K562 (cell line): ENCODE measurements at regions not wholly inside any gene's neighbourhood (a gene's known extent, or its start where the extent isn't known, plus 50 kb on each side); places are given as distances from the start of the nearest gene placed in this dataset.

ENCODE experiments used
- ATAC-seq: fragments of 200-7000 bp; cut with Tn5 transposase; 3 replicates; pipeline ENCODE4 v1.9.1; 2020; ENCODE audit warnings: moderate library complexity
- BruUV-seq: library from RNA; stranded (reverse); fragments of 400-500 nt; replicated peaks from 2 replicates; lab custom pipeline; 2021; lab: Mats Ljungman, UMichigan
- CTCF ChIA-PET: fragments of 300-600 bp; formaldehyde crosslinking; extraction: SDS; loops from one replicate; lab custom pipeline; 2021; ENCODE audit warnings: low intra/inter-chr PET ratio; lab: Yijun Ruan, JAX
- POLR2A ChIA-PET: fragments of 300-600, 350-650 bp; sonication (Branson Sonifier 250); formaldehyde crosslinking; extraction: SDS; loops from one replicate; lab custom pipeline; 2021; ENCODE audit warnings: antibody characterized with exemption, inconsistent platforms; lab: Yijun Ruan, JAX
- DNase-seq, 4 experiments: peaks; one replicate each; pipeline versions ENCODE4 v3.0.0 to v3.0.0-alpha.2; 2011 to 2018; ENCODE audit warnings: low spot score in 3 of 4, mixed read lengths in 3 of 4; ENCODE audit errors: extremely low read depth in 1 of 4
- FAIRE-seq: peaks from 2 replicates; lab custom pipeline; 2011; peaks lifted over from hg19 to GRCh38; lab: Jason Lieb, UNC
- H2AFZ ChIP-seq: 2 replicates; pipeline ENCODE4 v1.6.0; 2011; ENCODE audit warnings: low read depth, low read length, control low read depth, inconsistent platforms
- H3K27ac ChIP-seq: fragments of 200-600 bp; 3 replicates; pipeline ENCODE4 v1.8.0; 2011; ENCODE audit warnings: low read depth, mild to moderate bottlenecking, control low read depth, inconsistent platforms, low read length, moderate library complexity, mixed read lengths; ENCODE audit errors: extremely low read depth
- H3K27me3 ChIP-seq, 2 experiments: fragments of 300-600 bp in 1 of 2; 2 replicates in 1 of 2; 3 replicates in 1 of 2; pipeline versions ENCODE4 v1.6.0 to v1.8.0; 2011; ENCODE audit warnings: inconsistent platforms in 2 of 2, low read length in 2 of 2, mild to moderate bottlenecking in 1 of 2, mixed read lengths in 1 of 2, moderate library complexity in 1 of 2; ENCODE audit not compliant: control insufficient read depth in 2 of 2, insufficient read depth in 2 of 2
- H3K36me3 ChIP-seq: fragments of 300-600 bp; 3 replicates; pipeline ENCODE4 v1.8.0; 2011; ENCODE audit warnings: mild to moderate bottlenecking, low read length, inconsistent platforms; ENCODE audit not compliant: control insufficient read depth, insufficient read depth
- H3K4me1 ChIP-seq, 2 experiments: fragments of 200-600 bp in 1 of 2; replicated peaks in 1 of 2; 2 replicates in 1 of 2; 3 replicates in 1 of 2; pipeline versions ENCODE4 v1.5.1 to v1.8.0; 2011; ENCODE audit warnings: inconsistent platforms in 2 of 2, low read length in 2 of 2, mild to moderate bottlenecking in 1 of 2, mixed read lengths in 1 of 2, moderate library complexity in 1 of 2; ENCODE audit not compliant: control insufficient read depth in 2 of 2, insufficient read depth in 2 of 2
- H3K4me2 ChIP-seq: 2 replicates; pipeline ENCODE4 v1.6.1; 2011; ENCODE audit warnings: low read length, control low read depth, inconsistent platforms, mixed read lengths; ENCODE audit not compliant: insufficient read depth
- H3K4me3 ChIP-seq: fragments of 200-600 bp; sonication (generic), shearing (Covaris generic); 2 replicates; pipeline ENCODE4 v1.5.1; 2016; ENCODE audit warnings: control low read depth, inconsistent platforms
- H3K79me2 ChIP-seq: fragments of 200-600 bp; 3 replicates; pipeline ENCODE4 v1.8.0; 2011; ENCODE audit warnings: low read length, inconsistent platforms; ENCODE audit not compliant: control insufficient read depth, insufficient read depth
- H3K9ac ChIP-seq, 2 experiments: 2 replicates each; pipeline versions ENCODE4 v1.6.0 to v1.6.1; 2011; ENCODE audit warnings: low read depth in 2 of 2, low read length in 2 of 2, control low read depth in 1 of 2, inconsistent platforms in 1 of 2, mild to moderate bottlenecking in 1 of 2, mixed read lengths in 1 of 2; ENCODE audit not compliant: insufficient read depth in 1 of 2
- H3K9me1 ChIP-seq: one replicate; pipeline ENCODE4 v1.6.0; 2011; ENCODE audit warnings: inconsistent platforms, mild to moderate bottlenecking, low read length, moderate library complexity; ENCODE audit not compliant: control insufficient read depth, insufficient read depth
- H3K9me3 ChIP-seq: replicated peaks from 2 replicates; pipeline ENCODE4 v1.5.1; 2011; ENCODE audit warnings: low read depth, low read length, inconsistent platforms; ENCODE audit not compliant: control insufficient read depth, insufficient read depth
- H4K20me1 ChIP-seq: replicated peaks from 2 replicates; pipeline ENCODE4 v1.6.1; 2011; ENCODE audit warnings: low read length, inconsistent platforms, mixed read lengths; ENCODE audit not compliant: control insufficient read depth, insufficient read depth
- BRF2 ChIP-seq: IDR thresholded peaks from 3 replicates; pipeline ENCODE4 v1.6.1; 2011; ENCODE audit warnings: borderline replicate concordance, mild to moderate bottlenecking; ENCODE audit not compliant: insufficient read length, insufficient read depth
- LEF1 ChIP-seq: fragments of 450-650 bp; IDR thresholded peaks from 2 replicates; pipeline ENCODE4 v1.6.1; 2016; ENCODE audit warnings: mild to moderate bottlenecking
- MCM3 ChIP-seq: fragments of 450-650 bp; IDR thresholded peaks from 2 replicates; pipeline ENCODE4 v1.6.1; 2016
- MYC ChIP-seq, 2 experiments: fragments of 250-450 bp in 1 of 2; sonication (Bioruptor Pico) in 1 of 2; IDR thresholded peaks; 2 replicates each; pipeline versions ENCODE4 v1.5.1 to v1.6.1; 2012 to 2021; ENCODE audit warnings: low read depth in 2 of 2, borderline replicate concordance in 1 of 2, improper control_type of control experiment in 1 of 2, low read length in 1 of 2, mild to moderate bottlenecking in 1 of 2, moderate library complexity in 1 of 2
- PHB2 ChIP-seq: fragments of 450-650 bp; IDR thresholded peaks from 2 replicates; pipeline ENCODE4 v1.6.1; 2017; ENCODE audit warnings: low read depth
- POLR2AphosphoS5 ChIP-seq: IDR thresholded peaks from 2 replicates; pipeline ENCODE4 v1.6.1; 2011; ENCODE audit warnings: mild to moderate bottlenecking, low read depth, low read length, moderate library complexity; ENCODE audit not compliant: control insufficient read depth, insufficient read depth
- POLR2G ChIP-seq: fragments of 200-400 bp; formaldehyde crosslinking; IDR thresholded peaks from 2 replicates; pipeline ENCODE4 v1.6.1; 2017; ENCODE audit warnings: low read depth, mild to moderate bottlenecking, antibody characterized with exemption, low read length, moderate library complexity
- PTRF ChIP-seq: fragments of 450-650 bp; IDR thresholded peaks from 2 replicates; pipeline ENCODE4 v1.6.1; 2016; ENCODE audit warnings: mild to moderate bottlenecking, missing genetic modification characterization, missing compliant biosample characterization
- RB1 ChIP-seq: fragments of 450-650 bp; IDR thresholded peaks from 2 replicates; pipeline ENCODE4 v1.6.1; 2017; ENCODE audit warnings: low read depth, mild to moderate bottlenecking
- RBM15 ChIP-seq: fragments of 200-400 bp; formaldehyde crosslinking; IDR thresholded peaks from 2 replicates; pipeline ENCODE4 v1.6.1; 2018; ENCODE audit warnings: mild to moderate bottlenecking, low read length, moderate library complexity; ENCODE audit not compliant: insufficient read depth
- RFX5 ChIP-seq: IDR thresholded peaks from 2 replicates; pipeline ENCODE4 v1.6.1; 2011; ENCODE audit warnings: low read depth, mild to moderate bottlenecking, improper control_type of control experiment, low read length
- ZNF57 ChIP-seq: fragments of 450-650 bp; formaldehyde crosslinking; IDR thresholded peaks from 2 replicates; pipeline ENCODE4 v1.4.0; 2020; ENCODE audit warnings: mild to moderate bottlenecking, moderate library complexity
- ZNF609 ChIP-seq: sonication (generic); formaldehyde crosslinking; IDR thresholded peaks from 2 replicates; pipeline ENCODE4 v1.8.1; 2023; ENCODE audit warnings: missing genetic modification reagents, mild to moderate bottlenecking, borderline replicate concordance
- ZNF695 ChIP-seq: fragments of 450-650 bp; formaldehyde crosslinking; IDR thresholded peaks from 2 replicates; pipeline ENCODE4 v1.4.0; 2020; ENCODE audit warnings: mild to moderate bottlenecking, moderate library complexity
- ZNF696 ChIP-seq: fragments of 250-450 bp; sonication (Bioruptor Pico); conservative IDR thresholded peaks from 2 replicates; pipeline ENCODE4 v1.4.0; 2020; ENCODE audit warnings: mild to moderate bottlenecking, moderate library complexity
- WGBS: fragments of 100-300 bp; shearing (Covaris generic); methylation state at CpG from one replicate; pipeline ENCODE4 v1.1.6; 2016; ENCODE audit warnings: low coverage, mixed read lengths; ENCODE audit not compliant: insufficient coverage; ENCODE audit errors: missing lambda C conversion rate; 5-methylcytosine and 5-hydroxymethylcytosine counted together
- in situ Hi-C: fragments of 300-500 bp; cut with MboI; formaldehyde crosslinking; loops from 4 replicates; pipeline ENCODE4 v1.15.0; 2018; ENCODE audit warnings: inconsistent platforms, mixed read lengths
- intact Hi-C: fragments of 100-400 bp; cut with micrococcal nuclease; formaldehyde crosslinking; loops from 2 replicates; pipeline ENCODE4 v1.14.2; 2022

- TF ChIP-seq RB1 (no peak), ZNF609 (CRISPR knock-in tag) (no peak), MYC (IDR thresholded peaks at IDR 0.05; ENCODE audit: low read depth, low read length) (no peak), MYC (CRISPR knock-in tag; IDR thresholded peaks at IDR 0.05; ENCODE audit: borderline replicate concordance, low read depth) (no peak), BRF2 (no peak), ZNF695 (no peak), POLR2G (no peak), MCM3 (no peak), ZNF696 (CRISPR knock-in tag) (no peak), RBM15 (no peak), POLR2AphosphoS5 (no peak), PTRF (tag) (no peak), RFX5 (no peak), LEF1 (no peak), PHB2 (no peak), ZNF57 (CRISPR knock-in tag) (no peak)
- TF ChIP-seq, all 486 proteins: peak for 0
- DNase-seq (no peak), FAIRE-seq (no peak), ATAC-seq (no peak)
- in situ Hi-C loops, result no loop called here
- no peak overlapping the region for H3K4me2 ChIP-seq
- CTCF ChIA-PET, result no interaction called here
- intact Hi-C loops, result no loop called here
- no peaks in the 10 kb centered on the region for H4K20me1 ChIP-seq
- H3K27me3 ChIP-seq, result no peaks in the 10 kb centered on the region
- no peak overlapping the region for H3K27ac ChIP-seq
- no peaks in the 10 kb centered on the region for H3K9me1 ChIP-seq
- H3K9ac ChIP-seq, result no peak overlapping the region
- BruUV-seq, result no TSS peak
- WGBS, result 0% methylated on average over 2 of the region's 2 CpGs
- no peaks in the 10 kb centered on the region for H3K79me2 ChIP-seq
- H3K4me1 ChIP-seq, result no peaks in the 10 kb centered on the region
- no peaks in the 10 kb centered on the region for H3K36me3 ChIP-seq
- POLR2A ChIA-PET, result no interaction called here
- H2AFZ ChIP-seq, result no peak overlapping the region
- H3K4me3 ChIP-seq, result no peak overlapping the region
- H3K9me3 ChIP-seq, result no peaks in the 10 kb centered on the region
These were observed 311.4 kb upstream of the UBE2E3 start for GRCh38 chr2:180669016-180669415.
